DMS153 (cell line): ENCODE measurements at regions not wholly inside any gene's neighbourhood (a gene's known extent, or its start where the extent isn't known, plus 50 kb on each side); places are given as distances from the start of the nearest gene placed in this dataset.
"Not testable (repeated sequence)": the region's sequence is repeated elsewhere in the genome, so short reads cannot be mapped to it uniquely, and the experiment has no call there.

Experiments
- DNase-seq: peaks from one replicate; lab custom pipeline; 2025; lab: John Stamatoyannopoulos, UW

DNA sequence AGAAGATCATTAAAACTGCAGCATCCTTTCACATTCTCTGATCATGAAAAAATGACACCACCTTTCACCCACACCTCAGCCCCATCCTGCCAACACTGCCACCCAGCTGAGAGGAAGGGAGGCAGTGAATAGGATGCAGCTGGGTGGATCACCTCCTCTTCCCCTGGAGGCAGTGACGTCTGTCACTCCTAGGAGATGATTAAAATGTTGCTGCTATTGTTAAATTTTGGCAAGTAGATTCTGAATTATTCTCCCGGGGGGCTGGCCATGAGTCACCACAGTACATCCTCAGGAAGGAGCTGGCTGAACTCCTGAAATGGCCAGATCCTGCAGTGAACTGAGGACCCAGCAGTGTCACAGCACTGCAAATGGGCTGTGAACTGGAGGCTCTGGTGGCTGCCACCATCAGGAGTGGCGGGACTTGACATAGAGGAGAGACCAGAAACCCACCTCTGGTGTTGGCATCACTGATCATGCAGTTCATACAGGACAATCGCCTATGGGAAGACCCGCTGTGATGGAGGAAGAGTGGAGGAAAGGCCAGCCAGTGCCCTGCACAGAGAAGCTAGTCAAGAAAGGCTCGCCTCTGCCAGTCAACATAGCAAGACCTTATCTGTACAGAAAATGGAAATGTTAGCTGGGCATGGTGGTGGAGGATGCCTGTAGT lies 199.1 kb downstream of the FAM43A start:
- no peak for DNase-seq

DNA sequence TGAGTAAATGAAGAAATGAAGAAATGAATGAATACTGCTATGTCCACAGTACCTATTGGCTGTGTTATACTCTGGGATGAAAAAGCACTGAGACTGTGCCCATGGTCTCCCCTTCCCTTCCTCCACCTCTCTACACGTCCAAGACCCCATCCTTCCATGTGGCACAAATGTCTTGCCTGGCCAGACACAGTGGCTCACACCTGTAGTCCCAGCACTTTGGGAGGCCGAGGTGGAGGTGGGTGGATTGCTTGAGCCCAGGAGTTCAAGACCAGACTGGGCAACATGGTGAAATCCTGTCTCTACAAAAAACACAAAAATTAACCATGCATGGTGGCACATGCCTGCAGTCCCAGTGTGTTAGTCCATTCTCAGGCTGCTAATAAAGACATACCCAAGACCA lies 200.1 kb downstream of the FAM43A start:
- no peak for DNase-seq

- no peak for DNase-seq
Observed at GRCh38 chr3:194886836-194887235, 201.2 kb downstream of the FAM43A start.

DNA sequence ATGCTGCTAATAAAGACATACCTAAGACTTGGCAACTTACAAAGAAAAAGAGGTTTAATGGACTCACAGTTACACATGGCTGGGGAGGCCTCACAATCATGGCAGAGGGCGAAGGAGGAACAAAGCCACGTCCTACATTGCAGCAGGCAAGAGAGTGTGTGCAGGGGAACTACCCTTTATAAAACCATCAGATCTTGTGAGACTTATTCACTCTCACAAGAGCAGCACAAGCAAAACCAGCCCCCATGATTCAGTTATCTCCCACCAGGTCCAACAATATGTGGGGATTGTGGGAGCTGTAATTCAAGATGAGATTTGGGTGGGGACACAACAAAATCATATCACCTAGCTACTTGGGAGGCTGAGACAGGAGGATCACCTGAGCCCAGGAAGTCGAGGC lies 202.4 kb downstream of the FAM43A start:
- not testable (repeated sequence) for DNase-seq

GRCh38 chr3:194888916-194889315 lies 203.2 kb downstream of the FAM43A start:
- DNase-seq = no peak

GRCh38 chr3:194890091-194890490 lies 204.4 kb downstream of the FAM43A start:
- DNase-seq = no peak

DNA sequence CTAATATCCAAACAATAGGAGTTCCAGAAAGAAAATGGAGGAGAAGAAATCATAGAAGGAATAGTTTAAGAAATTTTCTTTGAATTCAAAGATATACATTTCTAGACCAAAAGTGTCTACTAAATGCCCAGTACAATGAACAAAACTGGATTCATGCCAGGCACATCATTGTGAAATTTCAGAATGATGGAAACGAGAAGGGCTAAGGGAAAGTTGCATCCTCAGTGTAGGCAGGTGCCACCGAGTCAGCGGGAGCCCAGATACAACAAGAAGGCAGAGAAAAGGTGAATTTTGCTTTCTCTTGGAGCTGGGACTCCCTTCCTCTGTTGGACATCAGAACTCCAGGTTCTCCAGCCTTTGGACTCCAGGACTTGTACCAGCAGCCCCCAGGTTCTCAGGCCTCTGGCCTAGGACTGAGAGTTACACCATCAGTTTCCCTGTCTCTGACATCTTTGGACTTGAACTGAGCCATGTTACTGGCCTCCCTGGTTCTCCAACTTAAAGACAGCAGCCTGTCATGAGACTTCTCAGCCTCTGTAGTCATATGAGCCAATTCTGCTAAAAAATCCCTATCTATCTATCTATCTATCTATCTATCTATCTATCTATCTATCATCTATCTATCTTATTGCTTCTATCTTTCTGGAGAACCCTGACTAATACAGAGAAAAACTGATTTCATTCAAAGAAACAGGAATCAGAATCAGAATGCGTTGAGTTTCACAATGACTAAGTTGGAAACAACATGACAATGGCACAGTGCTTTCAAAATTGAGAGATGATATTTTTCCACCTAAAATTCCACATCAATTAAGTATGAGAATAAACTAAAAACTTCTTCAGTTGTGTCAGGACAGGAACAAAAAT lies 207.7 kb downstream of the FAM43A start:
- DNase-seq = no peak

DNA sequence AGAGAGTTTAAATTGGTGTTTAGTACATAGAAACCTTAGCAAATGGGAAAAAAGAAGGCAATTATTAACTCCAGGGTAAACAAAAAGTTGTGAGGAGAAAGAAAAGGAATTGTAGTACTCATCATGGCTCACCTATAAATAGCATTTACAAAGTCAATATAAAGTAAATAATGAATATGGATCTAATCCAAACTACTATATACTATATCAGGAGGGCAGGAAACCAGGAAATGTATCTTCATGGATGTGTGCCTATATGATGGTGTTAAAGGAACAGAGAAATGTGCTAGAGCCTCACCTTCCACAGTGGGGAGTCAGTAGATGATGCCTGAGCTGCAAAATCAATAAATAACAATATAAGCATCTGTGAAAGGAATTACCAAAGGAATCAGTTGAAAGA lies 208.9 kb downstream of the FAM43A start:
- no peak for DNase-seq

DNA sequence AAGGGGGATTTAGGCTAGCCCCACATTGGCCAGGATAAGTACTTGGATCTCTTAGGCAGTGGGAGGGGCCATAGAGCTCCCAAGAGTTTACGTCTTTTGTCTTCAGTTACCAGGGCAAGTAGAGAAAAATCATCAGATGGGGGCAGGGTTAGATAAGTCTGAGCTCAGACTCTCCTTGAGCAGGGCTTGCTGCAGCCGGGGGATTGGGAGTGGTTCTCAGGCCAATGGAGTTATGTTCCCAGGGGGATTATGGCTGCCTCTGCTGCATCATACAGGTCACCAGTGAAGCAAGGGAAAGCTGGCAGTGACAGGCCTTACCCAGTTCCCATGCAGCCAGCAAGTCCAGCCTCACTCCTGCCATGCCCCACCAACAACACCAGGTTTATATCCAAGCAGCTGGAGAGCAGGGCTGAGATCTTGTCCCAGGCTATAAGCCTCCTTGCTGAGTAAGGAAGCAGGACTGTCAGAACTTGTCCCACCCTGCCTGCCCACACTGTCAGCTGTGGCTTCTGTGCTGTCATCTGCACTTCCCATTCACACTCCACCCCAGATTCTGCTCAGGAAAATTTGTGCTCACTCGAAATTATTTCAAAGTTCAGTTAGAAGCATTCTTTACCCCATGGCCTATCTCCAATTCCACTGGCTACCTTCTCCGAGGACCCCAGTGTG lies 215.3 kb downstream of the FAM43A start:
- DNase-seq = no peak

GRCh38 chr3:194903447-194903846 lies 217.8 kb downstream of the FAM43A start:
- not testable (repeated sequence) for DNase-seq

DNA sequence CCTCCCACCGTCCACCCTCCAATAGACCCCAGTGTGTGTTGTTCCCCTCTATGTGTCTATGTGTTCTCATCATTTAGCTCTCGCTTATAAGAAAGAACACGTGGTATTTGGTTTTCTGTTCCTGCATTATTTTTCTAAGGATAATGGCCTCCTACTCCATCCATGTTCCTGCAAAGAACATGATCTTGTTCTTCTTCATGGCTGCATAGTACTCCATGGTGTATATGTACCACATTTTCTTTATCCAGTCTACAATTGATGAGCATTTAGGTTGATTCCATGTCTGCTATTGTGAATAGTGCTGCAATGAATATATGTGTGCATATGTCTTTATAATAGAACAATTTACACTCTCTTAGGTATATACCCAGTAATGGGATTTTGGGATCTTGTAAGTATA lies 219.3 kb downstream of the FAM43A start:
- DNase-seq = not testable (repeated sequence)

- no peak for DNase-seq
Observed at GRCh38 chr3:194905696-194906095, 220.0 kb downstream of the FAM43A start.

DNA sequence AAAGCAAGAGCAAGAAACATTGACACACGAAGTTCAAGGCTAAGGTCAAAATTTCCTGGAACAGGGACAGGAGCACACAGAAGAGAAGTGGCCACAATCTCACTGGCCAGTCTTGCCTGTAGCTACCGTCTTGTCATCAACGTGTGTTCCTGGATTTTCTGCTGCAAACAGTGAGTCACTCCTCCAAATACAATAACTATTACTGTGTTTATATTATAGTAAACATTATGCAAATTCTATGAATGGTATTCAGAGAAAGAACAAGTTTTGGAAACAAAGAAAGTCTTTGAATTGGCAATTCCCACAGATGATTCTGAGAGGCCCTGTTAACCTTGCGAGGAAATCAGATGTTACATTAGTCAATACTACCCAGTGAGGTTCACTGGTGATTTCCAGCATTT lies 220.5 kb downstream of the FAM43A start:
- DNase-seq = no peak

GRCh38 chr3:194906970-194907629 lies 221.4 kb downstream of the FAM43A start:
- no peak for DNase-seq

DNA sequence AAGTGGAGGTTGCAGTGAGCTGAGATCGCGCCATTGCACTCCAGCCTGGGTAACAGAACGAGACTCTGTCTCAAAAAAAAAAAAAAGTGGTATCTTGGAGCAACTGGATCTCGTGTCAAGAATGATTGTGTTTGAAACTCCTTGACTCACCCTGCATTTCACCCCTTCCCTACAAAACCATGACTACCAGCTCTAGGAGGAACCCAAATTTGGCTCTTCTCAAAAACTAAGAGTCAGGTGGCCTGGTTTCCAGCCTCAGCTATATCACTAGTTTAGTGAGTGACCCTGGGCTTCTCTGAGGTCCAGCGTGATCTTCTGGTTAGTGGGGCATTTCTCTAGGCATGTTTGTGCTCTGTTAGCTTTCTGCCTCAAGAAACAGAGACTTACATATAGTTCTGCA lies 222.1 kb downstream of the FAM43A start:
- no peak for DNase-seq

DNA sequence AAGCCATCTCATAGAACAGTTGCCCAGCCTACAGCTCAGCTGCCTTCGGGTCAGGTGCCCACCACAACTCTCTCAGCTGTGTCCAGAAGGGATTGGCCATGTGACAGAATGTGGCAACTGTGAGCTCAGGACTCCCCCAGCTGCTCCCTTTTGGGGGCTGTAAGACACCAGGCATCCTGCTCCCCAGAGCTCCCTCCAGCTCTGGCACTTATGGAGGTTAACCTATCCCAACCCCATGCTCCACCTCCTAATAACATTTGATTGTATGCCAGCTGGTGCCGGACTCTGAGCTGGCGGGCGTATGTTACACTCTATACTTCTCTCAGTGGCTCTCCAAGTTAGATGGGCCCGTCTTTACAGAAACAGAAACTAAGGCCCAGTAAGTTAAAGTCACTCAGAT lies 222.8 kb downstream of the FAM43A start:
- no peak for DNase-seq

- DNase-seq = no peak
Observed at GRCh38 chr3:194908972-194909371, 223.3 kb downstream of the FAM43A start.

GRCh38 chr3:194910414-194910984 lies 224.8 kb downstream of the FAM43A start:
- no peak for DNase-seq

DNA sequence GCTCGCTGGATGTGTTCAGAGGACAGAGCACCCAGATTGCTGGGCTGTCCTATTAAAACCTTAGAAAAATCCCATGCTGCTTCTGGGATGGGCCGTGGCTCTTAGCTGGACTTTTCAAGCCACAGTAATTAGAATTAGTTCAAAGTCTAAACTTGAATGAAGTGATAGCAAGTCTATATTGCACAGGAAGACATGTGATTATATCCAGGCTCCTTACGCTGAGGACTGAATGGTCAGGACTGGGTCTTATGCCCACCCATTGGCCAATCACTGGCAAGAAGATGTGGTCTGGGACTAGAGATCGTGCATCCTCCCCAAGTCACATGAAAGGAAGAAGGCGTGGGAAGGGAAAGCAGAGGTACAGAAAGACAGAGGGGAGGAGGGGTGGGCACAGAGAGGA lies 227.6 kb downstream of the FAM43A start:
- no peak for DNase-seq

GRCh38 chr3:194924889-194925288 lies 239.2 kb downstream of the FAM43A start:
- DNase-seq = not testable (repeated sequence)

DNA sequence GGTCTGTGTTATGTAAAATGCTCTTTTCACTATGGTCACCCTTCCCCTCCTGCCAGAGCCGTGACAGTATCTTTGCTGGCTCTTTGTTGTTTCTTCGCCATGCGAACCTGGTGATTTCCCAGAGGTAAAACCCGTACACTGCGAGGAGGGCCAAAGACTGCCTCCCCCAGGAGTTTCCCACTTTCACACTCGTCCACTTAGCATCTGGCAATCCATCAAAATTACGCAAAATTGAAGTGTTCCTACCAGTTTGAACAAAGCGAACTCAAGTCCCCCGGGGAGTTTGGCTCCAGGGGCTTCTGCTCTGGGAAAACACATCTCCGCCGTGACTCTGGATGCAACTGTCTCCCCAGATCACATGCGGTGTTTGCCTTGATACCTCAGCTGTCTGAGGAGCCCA lies 239.9 kb downstream of the FAM43A start:
- DNase-seq = no peak

DNA sequence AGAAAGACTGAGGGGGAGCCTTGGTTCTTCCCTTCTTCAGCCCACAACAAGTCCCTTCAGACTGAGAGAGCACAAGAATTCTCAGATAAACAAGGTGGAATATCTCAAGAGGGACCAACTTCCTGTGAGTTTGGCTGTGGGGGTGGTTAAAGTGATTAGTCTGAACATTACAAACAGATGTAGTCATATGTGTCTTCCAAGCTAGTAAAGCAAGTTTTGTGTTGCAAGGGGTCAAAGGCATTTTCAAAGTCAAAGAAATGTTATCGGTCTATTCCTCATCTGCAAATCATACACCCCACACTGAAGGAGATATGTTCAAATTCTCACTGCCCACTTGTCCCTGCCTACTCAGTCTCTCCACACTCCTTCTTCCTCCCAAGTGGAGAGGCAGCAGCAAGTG lies 242.5 kb downstream of the FAM43A start:
- DNase-seq = no peak
